ENCODE measurements at regions not wholly inside any gene's neighbourhood (a gene's known extent, or its start where the extent isn't known, plus 50 kb on each side); places are given as distances from the start of the nearest gene placed in this dataset.

GRCh38 chr10:78663721-78664120 lies 405.0 kb upstream of the ZMIZ1 start:
- TF ChIP-seq RAD21 (IDR thresholded peaks at IDR 0.05; ENCODE audit: low read length) (no peak), ZBTB33 (IDR thresholded peaks at IDR 0.05; ENCODE audit: borderline replicate concordance, low read depth) (no peak), RCOR1 (IDR thresholded peaks at IDR 0.05; ENCODE audit: low read length) (no peak), SMC3 (IDR thresholded peaks at IDR 0.05; ENCODE audit: low read depth, low read length) (no peak), GABPA (IDR thresholded peaks at IDR 0.05; ENCODE audit: low read depth) (no peak), POLR2AphosphoS5 (IDR thresholded peaks at IDR 0.05; ENCODE audit: low read depth, low read length) (no peak), TCF12 (IDR thresholded peaks at IDR 0.05) (no peak)
- no peaks in the 10 kb centered on the region for H3K9me2 ChIP-seq

GRCh38 chr10:78664929-78665553 lies 403.7 kb upstream of the ZMIZ1 start:
- peak; percentile 52 for TF ChIP-seq CTCF (IDR thresholded peaks at IDR 0.05)
- 0 out of 2 replicates have a peak, but pooled peaks have one; percentile 11 for TF ChIP-seq RAD21 (IDR thresholded peaks at IDR 0.05; ENCODE audit: low read length)
- no peak for TF ChIP-seq SMC3 (IDR thresholded peaks at IDR 0.05; ENCODE audit: low read depth, low read length)
- POLR2A ChIA-PET: no interaction called here
- CTCF ChIA-PET: interaction anchor here (0.8 to 2.6 kb wide), 3 partner anchors 8 to 15 kb away, joined by 3 to 8 read pairs (median 3); no protein-coding TSS in a partner anchor
- H3K9ac ChIP-seq: no peak overlapping the region
- H3K27me3 ChIP-seq (ENCODE audit: insufficient read depth): no peaks in the 10 kb centered on the region
- H3K9me3 ChIP-seq: 0 out of 2 replicates have a peak, but pooled peaks cover 3% of the 10 kb centered on the region
- H3K9me2 ChIP-seq: no peaks in the 10 kb centered on the region
- H3K4me1 ChIP-seq (ENCODE audit: control insufficient read depth in 1 of 2, insufficient read depth in 2 of 2, low read depth in 1 of 2, low read length in 1 of 2): no peaks in the 10 kb centered on the region
- H3K4me2 ChIP-seq: no peak overlapping the region
- no peak overlapping the region for H3K27ac ChIP-seq (ENCODE audit: low read depth in 2 of 2, low read length in 1 of 2)
- H3K36me3 ChIP-seq (replicated peaks in 1 of 2; ENCODE audit: control insufficient read depth in 1 of 2, insufficient read depth in 2 of 2, low read length in 1 of 2): no peaks in the 10 kb centered on the region
- no peaks in the 10 kb centered on the region for H3K79me2 ChIP-seq (ENCODE audit: insufficient read depth)
- no peak overlapping the region for H2AFZ ChIP-seq (ENCODE audit: low read depth)
- no peaks in the 10 kb centered on the region for H4K20me1 ChIP-seq (ENCODE audit: insufficient read depth)
- DNase-seq: no peak
- WGBS (ENCODE audit: low lambda C conversion rate): 26% methylated on average over 4 of the region's 4 CpGs
- no peaks in the 10 kb centered on the region for H3F3A ChIP-seq (replicated peaks; ENCODE audit: insufficient read depth)
- no peak overlapping the region for H3K4me3 ChIP-seq (ENCODE audit: low read depth in 2 of 2, low read length in 1 of 2)

More at GRCh38 chr10:78663721-78664120, 405.0 kb upstream of the ZMIZ1 start:
- Histone ChIP-seq H3K36me3 (replicated peaks in 1 of 2; ENCODE audit: control insufficient read depth in 1 of 2, insufficient read depth in 2 of 2, low read length in 1 of 2) (no peaks in the 10 kb centered on the region), H3K4me2 (no peak overlapping the region), H3K9me3 (0 out of 2 replicates have a peak, but pooled peaks cover 3% of the 10 kb centered on the region), H3K27ac (ENCODE audit: low read depth in 2 of 2, low read length in 1 of 2) (no peak overlapping the region), H4K20me1 (ENCODE audit: insufficient read depth) (no peaks in the 10 kb centered on the region), H3K79me2 (ENCODE audit: insufficient read depth) (no peaks in the 10 kb centered on the region), H2AFZ (ENCODE audit: low read depth) (no peak overlapping the region), H3F3A (replicated peaks; ENCODE audit: insufficient read depth) (no peaks in the 10 kb centered on the region), H3K4me3 (ENCODE audit: low read depth in 2 of 2, low read length in 1 of 2) (no peak overlapping the region), H3K4me1 (ENCODE audit: control insufficient read depth in 1 of 2, insufficient read depth in 2 of 2, low read depth in 1 of 2, low read length in 1 of 2) (no peaks in the 10 kb centered on the region; a peak in 1 of 4 replicates), H3K9ac (no peak overlapping the region), H3K27me3 (ENCODE audit: insufficient read depth) (no peaks in the 10 kb centered on the region)
- ChIA-PET CTCF (no interaction called here), POLR2A (no interaction called here)
- DNase-seq: no peak
- WGBS (ENCODE audit: low lambda C conversion rate): 63% methylated on average over 4 of the region's 4 CpGs
